ENCODE measurements at regions not wholly inside any gene's neighbourhood (a gene's known extent, or its start where the extent isn't known, plus 50 kb on each side); places are given as distances from the start of the nearest gene placed in this dataset.

DNA sequence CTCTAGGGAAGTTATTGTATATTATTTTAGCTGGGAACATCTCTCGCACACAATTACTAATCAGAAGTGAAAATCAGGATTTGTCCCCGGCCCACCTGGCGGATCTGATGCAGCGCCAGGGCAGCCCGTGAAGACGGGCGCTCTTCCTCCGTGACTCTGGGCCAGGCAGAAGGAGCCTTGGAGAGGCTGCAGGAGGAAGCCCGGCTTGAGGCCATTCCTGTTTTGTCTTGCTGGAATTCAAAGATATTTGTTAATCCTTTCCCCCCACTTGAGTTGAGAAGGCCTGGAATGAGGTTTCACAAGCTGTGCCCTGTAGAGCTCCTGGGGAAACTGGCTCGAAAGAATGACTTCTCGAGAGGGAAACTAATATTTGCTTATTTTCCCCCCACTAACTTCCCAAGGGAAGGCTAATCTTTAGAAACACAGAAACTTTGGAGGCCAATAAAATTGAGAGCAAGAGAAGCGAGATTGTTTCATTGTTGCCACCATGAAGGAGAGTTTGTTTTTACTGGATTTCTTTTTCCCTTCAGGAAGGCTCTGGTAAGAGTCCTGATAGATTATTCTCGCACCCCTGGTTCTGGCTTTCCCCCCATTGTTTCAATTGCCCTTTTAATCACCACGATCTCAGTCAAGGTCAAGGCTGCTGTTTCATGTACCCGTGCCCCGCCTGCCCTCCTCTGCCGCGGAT is 92.8 kb upstream of the SEPTIN5 start:
- Histone ChIP-seq H3K27me3 (replicated peaks; ENCODE audit: control insufficient read depth, insufficient read depth, low read length, poor library complexity, severe bottlenecking) (no peaks in the 10 kb centered on the region), H3K36me3 (ENCODE audit: control insufficient read depth, insufficient read depth, low read length) (no peaks in the 10 kb centered on the region), H3K9me3 (ENCODE audit: control insufficient read depth, low read length) (no peaks in the 10 kb centered on the region), H3K4me1 (ENCODE audit: control insufficient read depth, insufficient read depth, low read length, poor library complexity, severe bottlenecking) (no peaks in the 10 kb centered on the region), H3K27ac (ENCODE audit: insufficient read depth, low read length, poor library complexity, severe bottlenecking) (no peak overlapping the region), H3K4me3 (ENCODE audit: insufficient read depth, low read depth, low read length, poor library complexity, severe bottlenecking) (no peak overlapping the region)
- DNase-seq: no peak

DNA sequence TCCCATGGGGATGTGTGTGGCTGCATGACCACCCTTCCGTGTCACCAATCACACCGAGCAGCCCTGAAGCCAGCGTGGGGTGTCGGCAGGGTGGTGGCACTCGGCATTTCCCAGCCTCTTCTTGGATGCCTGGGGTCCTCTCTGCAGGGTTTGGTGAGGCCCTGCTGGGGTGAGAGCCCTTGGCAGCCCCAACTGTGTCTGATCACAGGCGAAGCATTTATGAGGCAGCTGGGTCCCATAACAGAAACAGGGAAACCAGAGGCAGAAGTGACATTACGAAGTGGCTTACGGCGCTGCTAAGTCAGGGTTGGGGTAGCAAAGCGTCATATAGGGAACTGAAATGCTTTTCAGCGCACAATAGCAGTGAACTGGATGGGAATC is 92.3 kb upstream of the SEPTIN5 start:
- Histone ChIP-seq H3K36me3 (ENCODE audit: control insufficient read depth, insufficient read depth, low read length) (no peaks in the 10 kb centered on the region), H3K27me3 (replicated peaks; ENCODE audit: control insufficient read depth, insufficient read depth, low read length, poor library complexity, severe bottlenecking) (no peaks in the 10 kb centered on the region), H3K9me3 (ENCODE audit: control insufficient read depth, low read length) (no peaks in the 10 kb centered on the region), H3K27ac (ENCODE audit: insufficient read depth, low read length, poor library complexity, severe bottlenecking) (no peak overlapping the region), H3K4me3 (ENCODE audit: insufficient read depth, low read depth, low read length, poor library complexity, severe bottlenecking) (no peak overlapping the region), H3K4me1 (ENCODE audit: control insufficient read depth, insufficient read depth, low read length, poor library complexity, severe bottlenecking) (no peaks in the 10 kb centered on the region)
- no peak for DNase-seq

DNA sequence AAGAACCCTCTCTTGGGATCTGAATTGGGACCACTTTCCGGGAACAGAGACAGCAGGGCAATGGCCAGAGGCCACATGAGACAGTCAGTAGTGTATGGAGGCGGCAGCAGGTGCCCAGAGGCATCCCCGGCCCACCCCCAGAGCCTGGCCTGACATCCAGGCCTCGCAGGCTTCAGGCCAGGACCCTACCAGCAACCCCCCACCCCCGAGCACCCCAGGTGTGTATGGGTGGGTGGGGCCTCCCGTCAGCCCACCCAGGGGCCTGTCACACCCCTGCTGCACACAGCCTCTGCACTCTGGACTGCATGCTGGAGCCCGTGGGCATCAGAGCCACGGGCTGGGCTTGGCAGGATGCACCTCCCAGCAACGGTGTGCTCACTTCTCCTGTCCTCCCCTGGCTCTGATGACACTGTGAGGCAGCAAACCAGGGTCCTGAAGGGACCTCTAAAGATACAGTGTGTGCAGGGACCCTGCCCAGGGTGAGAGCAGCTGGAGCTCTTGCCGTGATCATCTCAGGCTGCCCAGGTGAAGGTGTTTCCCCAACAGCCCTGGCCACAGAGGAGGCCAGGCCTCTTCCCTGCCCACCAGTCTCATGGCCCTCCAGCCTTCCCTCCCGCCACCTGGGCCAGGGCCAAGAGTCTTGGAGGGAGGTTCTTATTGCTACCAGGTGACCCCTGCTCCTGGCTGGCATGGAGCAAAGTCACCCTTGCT is 88.8 kb upstream of the SEPTIN5 start:
- H3K9me3 ChIP-seq (ENCODE audit: control insufficient read depth, low read length): no peaks in the 10 kb centered on the region

DNA sequence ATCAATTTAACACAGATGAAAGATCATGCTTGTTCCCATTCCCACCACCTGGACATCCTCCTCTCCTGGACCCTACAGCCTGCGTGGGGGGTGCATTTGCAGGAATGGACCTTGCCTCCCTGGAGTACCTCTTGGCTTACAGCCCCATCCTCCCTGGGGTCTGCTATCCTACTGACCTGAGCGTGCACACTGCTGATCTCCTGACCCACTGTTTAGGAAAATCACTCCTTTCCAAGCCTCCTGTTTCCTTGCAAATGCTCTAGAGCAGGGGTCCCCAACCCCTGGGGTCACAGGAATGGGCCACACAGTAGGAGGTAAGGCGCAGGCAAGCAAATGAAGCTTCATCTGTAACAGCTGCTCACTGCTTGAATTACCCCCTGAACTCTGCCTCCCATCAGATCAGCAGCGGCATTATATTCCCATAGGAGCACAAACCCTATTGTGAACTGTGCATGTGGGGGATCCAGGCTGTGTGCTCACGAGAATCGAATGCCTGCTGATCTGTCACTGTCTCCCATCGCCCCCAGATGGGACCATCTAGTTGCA is 88.2 kb upstream of the SEPTIN5 start:
- Histone ChIP-seq H3K4me3 (ENCODE audit: insufficient read depth, low read depth, low read length, poor library complexity, severe bottlenecking) (no peak overlapping the region), H3K27me3 (replicated peaks; ENCODE audit: control insufficient read depth, insufficient read depth, low read length, poor library complexity, severe bottlenecking) (no peaks in the 10 kb centered on the region), H3K9me3 (ENCODE audit: control insufficient read depth, low read length) (no peaks in the 10 kb centered on the region), H3K27ac (ENCODE audit: insufficient read depth, low read length, poor library complexity, severe bottlenecking) (no peak overlapping the region), H3K4me1 (ENCODE audit: control insufficient read depth, insufficient read depth, low read length, poor library complexity, severe bottlenecking) (peaks cover 6% of the 10 kb centered on the region), H3K36me3 (ENCODE audit: control insufficient read depth, insufficient read depth, low read length) (no peaks in the 10 kb centered on the region)
- DNase-seq: no peak

More for the DNA sequence above, 88.8 kb upstream of the SEPTIN5 start:
- DNase-seq: no peak
- H3K4me1 ChIP-seq (ENCODE audit: control insufficient read depth, insufficient read depth, low read length, poor library complexity, severe bottlenecking): peaks cover 6% of the 10 kb centered on the region
- H3K36me3 ChIP-seq (ENCODE audit: control insufficient read depth, insufficient read depth, low read length): no peaks in the 10 kb centered on the region
- no peaks in the 10 kb centered on the region for H3K27me3 ChIP-seq (replicated peaks; ENCODE audit: control insufficient read depth, insufficient read depth, low read length, poor library complexity, severe bottlenecking)
- no peak overlapping the region for H3K27ac ChIP-seq (ENCODE audit: insufficient read depth, low read length, poor library complexity, severe bottlenecking)
- H3K4me3 ChIP-seq (ENCODE audit: insufficient read depth, low read depth, low read length, poor library complexity, severe bottlenecking): no peak overlapping the region

DNA sequence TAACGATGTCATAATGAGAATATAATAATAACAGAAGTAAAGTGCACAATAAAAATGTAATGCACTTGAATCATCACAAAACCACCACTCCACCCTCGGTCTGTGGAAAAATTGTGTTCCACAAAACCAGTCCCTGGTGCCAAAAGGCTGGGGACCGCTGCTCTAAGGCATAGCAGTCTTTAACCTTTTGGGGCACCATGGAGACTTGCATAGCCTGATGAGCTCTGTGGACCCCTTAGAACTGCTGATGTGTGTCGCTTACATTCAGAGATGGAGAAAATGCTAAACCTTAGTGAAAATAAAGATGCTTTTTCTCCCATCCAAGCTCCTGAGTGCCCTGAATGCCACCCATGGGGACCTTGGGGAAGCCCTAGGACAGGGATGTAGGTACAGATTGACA is 87.6 kb upstream of the SEPTIN5 start:
- Histone ChIP-seq H3K27me3 (replicated peaks; ENCODE audit: control insufficient read depth, insufficient read depth, low read length, poor library complexity, severe bottlenecking) (no peaks in the 10 kb centered on the region), H3K4me1 (ENCODE audit: control insufficient read depth, insufficient read depth, low read length, poor library complexity, severe bottlenecking) (peaks cover 6% of the 10 kb centered on the region), H3K9me3 (ENCODE audit: control insufficient read depth, low read length) (no peaks in the 10 kb centered on the region), H3K27ac (ENCODE audit: insufficient read depth, low read length, poor library complexity, severe bottlenecking) (no peak overlapping the region), H3K36me3 (ENCODE audit: control insufficient read depth, insufficient read depth, low read length) (no peaks in the 10 kb centered on the region), H3K4me3 (ENCODE audit: insufficient read depth, low read depth, low read length, poor library complexity, severe bottlenecking) (no peak overlapping the region)
- DNase-seq: no peak

DNA sequence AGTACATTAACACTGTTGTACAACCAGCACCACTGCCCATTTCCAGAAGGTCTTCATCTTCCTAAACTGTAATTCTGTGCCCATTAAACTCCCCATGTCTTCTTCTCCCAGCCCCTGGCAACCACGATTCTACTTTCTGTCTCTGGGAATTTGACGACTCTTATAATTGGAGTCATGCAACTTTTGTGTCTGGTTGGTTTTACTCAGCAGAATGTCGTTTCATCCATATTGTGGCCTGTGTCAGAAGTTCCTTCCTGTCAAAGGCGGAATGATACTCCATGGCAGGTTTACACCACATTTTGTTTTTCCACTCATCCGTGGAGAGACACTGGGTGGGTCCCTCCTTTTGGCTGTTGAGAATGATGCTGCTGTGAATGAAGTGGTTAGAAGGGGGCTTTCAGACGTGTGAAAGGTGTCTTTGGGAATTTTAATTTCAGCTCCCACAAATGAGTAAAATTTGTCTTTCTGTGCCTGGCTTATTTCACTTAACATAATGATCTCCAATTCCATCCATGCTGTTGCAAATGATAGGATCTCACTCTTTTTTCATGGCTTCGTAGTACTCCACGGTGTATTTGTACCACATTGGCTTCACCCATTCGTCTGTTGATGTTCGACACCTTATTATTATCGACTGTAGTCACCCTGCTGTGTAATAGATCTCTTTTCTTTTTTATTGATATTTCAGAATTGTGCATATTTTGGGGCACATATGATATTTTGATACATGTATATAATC is 86.1 kb upstream of the SEPTIN5 start:
- Histone ChIP-seq H3K4me3 (ENCODE audit: insufficient read depth, low read depth, low read length, poor library complexity, severe bottlenecking) (no peak overlapping the region), H3K9me3 (ENCODE audit: control insufficient read depth, low read length) (no peaks in the 10 kb centered on the region), H3K4me1 (ENCODE audit: control insufficient read depth, insufficient read depth, low read length, poor library complexity, severe bottlenecking) (peaks cover 6% of the 10 kb centered on the region), H3K36me3 (ENCODE audit: control insufficient read depth, insufficient read depth, low read length) (no peaks in the 10 kb centered on the region), H3K27ac (ENCODE audit: insufficient read depth, low read length, poor library complexity, severe bottlenecking) (no peak overlapping the region), H3K27me3 (replicated peaks; ENCODE audit: control insufficient read depth, insufficient read depth, low read length, poor library complexity, severe bottlenecking) (no peaks in the 10 kb centered on the region)
- DNase-seq: no peak

DNA sequence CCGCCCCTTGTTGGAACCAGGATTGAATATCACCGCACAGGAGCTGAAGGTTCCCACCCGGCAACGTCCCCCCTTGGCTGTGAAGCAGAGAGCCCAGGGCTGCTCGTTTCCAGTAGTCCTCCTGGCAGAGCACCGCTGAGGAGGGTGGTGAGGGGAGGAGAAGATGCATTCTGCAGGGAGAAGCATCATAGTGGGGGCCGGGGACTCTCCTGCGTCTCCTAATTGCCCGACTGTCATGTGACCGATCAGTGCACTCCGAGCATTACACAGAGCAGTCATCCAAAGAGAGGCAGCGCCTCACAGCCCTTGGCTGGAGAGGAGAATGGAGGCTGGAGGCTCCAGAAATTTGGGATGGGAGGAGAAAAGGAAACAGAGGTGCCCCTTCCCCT is 85.0 kb upstream of the SEPTIN5 start:
- H3K27me3 ChIP-seq (replicated peaks; ENCODE audit: control insufficient read depth, insufficient read depth, low read length, poor library complexity, severe bottlenecking): no peaks in the 10 kb centered on the region
- DNase-seq: no peak
- H3K4me1 ChIP-seq (ENCODE audit: control insufficient read depth, insufficient read depth, low read length, poor library complexity, severe bottlenecking): peaks cover 6% of the 10 kb centered on the region
- no peak overlapping the region for H3K27ac ChIP-seq (ENCODE audit: insufficient read depth, low read length, poor library complexity, severe bottlenecking)
- H3K4me3 ChIP-seq (ENCODE audit: insufficient read depth, low read depth, low read length, poor library complexity, severe bottlenecking): no peak overlapping the region
- no peaks in the 10 kb centered on the region for H3K9me3 ChIP-seq (ENCODE audit: control insufficient read depth, low read length)
- no peaks in the 10 kb centered on the region for H3K36me3 ChIP-seq (ENCODE audit: control insufficient read depth, insufficient read depth, low read length)

DNA sequence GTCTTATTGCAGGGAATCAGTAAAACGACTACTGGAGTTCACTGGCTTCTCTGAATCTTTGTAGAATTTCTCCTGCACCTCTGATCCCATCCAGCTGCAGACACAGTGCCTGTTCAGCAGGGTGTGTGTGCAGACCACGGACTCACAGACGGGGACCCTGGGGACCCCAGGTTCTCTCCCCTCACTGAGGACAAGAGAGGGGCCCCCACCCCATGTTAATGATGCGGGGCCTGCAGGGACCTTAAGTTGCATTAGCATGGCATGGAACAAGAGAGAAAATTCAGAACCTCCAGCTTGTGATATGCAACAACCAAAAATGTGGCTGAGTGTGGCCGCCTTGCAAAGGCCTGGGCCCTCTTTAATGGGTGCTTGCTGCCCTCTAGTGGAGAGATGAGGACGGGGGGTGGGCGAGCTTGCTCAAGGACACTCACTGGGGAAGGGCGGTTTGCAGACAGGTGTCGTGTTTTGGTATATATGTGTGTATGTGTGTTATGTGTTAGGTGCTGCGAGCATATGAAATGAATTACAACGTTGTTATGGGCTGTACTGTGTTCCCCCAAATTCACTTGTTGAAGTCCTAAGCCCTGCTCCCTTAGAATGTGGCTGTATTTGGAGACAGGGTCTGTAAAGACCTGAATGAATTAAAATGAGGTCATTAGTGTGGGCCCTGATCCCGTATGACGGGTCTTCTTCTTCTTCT is 84.4 kb upstream of the SEPTIN5 start:
- Histone ChIP-seq H3K9me3 (ENCODE audit: control insufficient read depth, low read length) (no peaks in the 10 kb centered on the region), H3K36me3 (ENCODE audit: control insufficient read depth, insufficient read depth, low read length) (no peaks in the 10 kb centered on the region), H3K27me3 (replicated peaks; ENCODE audit: control insufficient read depth, insufficient read depth, low read length, poor library complexity, severe bottlenecking) (no peaks in the 10 kb centered on the region), H3K4me3 (ENCODE audit: insufficient read depth, low read depth, low read length, poor library complexity, severe bottlenecking) (no peak overlapping the region), H3K27ac (ENCODE audit: insufficient read depth, low read length, poor library complexity, severe bottlenecking) (no peak overlapping the region), H3K4me1 (ENCODE audit: control insufficient read depth, insufficient read depth, low read length, poor library complexity, severe bottlenecking) (peaks cover 6% of the 10 kb centered on the region)
- peak; percentile 59 to 72 (median 59) for DNase-seq

DNA sequence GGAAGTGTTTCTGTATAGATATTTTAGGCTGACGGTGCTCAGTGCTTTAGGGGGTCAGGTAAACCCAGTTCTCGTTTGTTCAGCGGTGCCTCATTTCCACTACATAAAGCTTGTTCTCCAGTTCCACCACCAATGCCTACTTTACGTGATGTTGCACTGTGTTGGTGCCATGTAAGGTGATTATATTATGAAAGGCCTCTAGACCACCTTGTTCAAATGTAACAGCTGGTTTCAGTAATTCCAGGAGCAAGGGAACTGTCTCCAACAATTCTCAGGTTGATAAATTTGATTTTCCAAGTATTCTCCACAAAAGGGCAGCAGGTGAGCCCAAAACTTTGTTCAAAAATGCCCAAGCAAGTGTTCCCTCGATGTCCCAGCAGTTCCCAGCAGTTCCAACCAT is 83.7 kb upstream of the SEPTIN5 start:
- Histone ChIP-seq H3K27ac (ENCODE audit: insufficient read depth, low read length, poor library complexity, severe bottlenecking) (no peak overlapping the region), H3K4me3 (ENCODE audit: insufficient read depth, low read depth, low read length, poor library complexity, severe bottlenecking) (no peak overlapping the region), H3K36me3 (ENCODE audit: control insufficient read depth, insufficient read depth, low read length) (no peaks in the 10 kb centered on the region), H3K4me1 (ENCODE audit: control insufficient read depth, insufficient read depth, low read length, poor library complexity, severe bottlenecking) (peaks cover 6% of the 10 kb centered on the region), H3K27me3 (replicated peaks; ENCODE audit: control insufficient read depth, insufficient read depth, low read length, poor library complexity, severe bottlenecking) (no peaks in the 10 kb centered on the region), H3K9me3 (ENCODE audit: control insufficient read depth, low read length) (no peaks in the 10 kb centered on the region)
- no peak for DNase-seq
